ENCODE measurements at regions not wholly inside any gene's neighbourhood (a gene's known extent, or its start where the extent isn't known, plus 50 kb on each side); places are given as distances from the start of the nearest gene placed in this dataset.

DNA sequence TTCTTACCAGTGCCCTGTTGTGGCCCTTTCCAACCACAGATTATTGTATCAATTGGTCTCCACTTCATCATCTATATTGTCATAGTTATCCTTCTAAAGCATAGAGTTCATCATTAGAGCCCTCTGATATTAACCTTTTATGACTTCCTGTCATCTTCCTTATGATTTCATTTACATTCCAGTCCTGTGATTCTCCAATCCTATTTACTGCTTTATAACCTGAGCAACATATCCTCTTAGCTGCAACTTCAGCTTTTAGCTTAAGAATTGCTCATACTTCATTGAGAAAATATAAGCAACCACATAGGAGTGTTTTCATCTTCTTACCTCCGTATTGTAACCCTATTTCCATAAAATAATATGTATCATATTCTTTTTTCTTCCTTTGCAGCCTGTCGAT lies 252.6 kb upstream of the CENPE start:
- TF ChIP-seq L3MBTL2 (conservative IDR thresholded peaks at IDR 0.05) (no peak), BHLHE40 (IDR thresholded peaks at IDR 0.05; ENCODE audit: borderline replicate concordance) (no peak)

Measured in HEK293T (cell line).